ENCODE measurements at regions not wholly inside any gene's neighbourhood (a gene's known extent, or its start where the extent isn't known, plus 50 kb on each side); places are given as distances from the start of the nearest gene placed in this dataset.

- no peak for TF ChIP-seq CTCF (IDR thresholded peaks at IDR 0.05; ENCODE audit: extremely low read depth, insufficient read depth, missing control alignments)
- in situ Hi-C loops (cut with MboI; ENCODE audit: low pct_unique_long_range_greater_than_20kb, low sequenced_read_pairs, unreplicated experiment) = no loop called here
- DNase-seq (ENCODE audit: low spot score) = no peak
Observed at GRCh38 chrX:142005532-142005931, 101.8 kb downstream of the MAGEC1 start.

GRCh38 chrX:142002471-142002870, 98.8 kb downstream of the MAGEC1 start:
- DNase-seq (ENCODE audit: low spot score) = no peak
- TF ChIP-seq CTCF (IDR thresholded peaks at IDR 0.05; ENCODE audit: extremely low read depth, insufficient read depth, missing control alignments) = no peak
- in situ Hi-C loops (cut with MboI; ENCODE audit: low pct_unique_long_range_greater_than_20kb, low sequenced_read_pairs, unreplicated experiment) = no loop called here

- in situ Hi-C loops (cut with MboI; ENCODE audit: low pct_unique_long_range_greater_than_20kb, low sequenced_read_pairs, unreplicated experiment) = no loop called here
- no peak for DNase-seq (ENCODE audit: low spot score)
- TF ChIP-seq CTCF (IDR thresholded peaks at IDR 0.05; ENCODE audit: extremely low read depth, insufficient read depth, missing control alignments) = no peak
Observed at GRCh38 chrX:142001934-142002333, 98.2 kb downstream of the MAGEC1 start.

- no peak for DNase-seq (ENCODE audit: low spot score)
- in situ Hi-C loops (cut with MboI; ENCODE audit: low pct_unique_long_range_greater_than_20kb, low sequenced_read_pairs, unreplicated experiment) = no loop called here
Observed at GRCh38 chrX:141989815-141990214, 86.1 kb downstream of the MAGEC1 start.

GRCh38 chrX:141989134-141989533, 85.4 kb downstream of the MAGEC1 start:
- no peak for TF ChIP-seq CTCF (IDR thresholded peaks at IDR 0.05; ENCODE audit: extremely low read depth, insufficient read depth, missing control alignments)
- in situ Hi-C loops (cut with MboI; ENCODE audit: low pct_unique_long_range_greater_than_20kb, low sequenced_read_pairs, unreplicated experiment) = no loop called here
- DNase-seq (ENCODE audit: low spot score) = no peak

More at GRCh38 chrX:141989815-141990214, 86.1 kb downstream of the MAGEC1 start:
- TF ChIP-seq CTCF (IDR thresholded peaks at IDR 0.05; ENCODE audit: extremely low read depth, insufficient read depth, missing control alignments) = no peak

- in situ Hi-C loops (cut with MboI; ENCODE audit: low pct_unique_long_range_greater_than_20kb, low sequenced_read_pairs, unreplicated experiment) = no loop called here
- TF ChIP-seq CTCF (IDR thresholded peaks at IDR 0.05; ENCODE audit: extremely low read depth, insufficient read depth, missing control alignments) = no peak
- DNase-seq (ENCODE audit: low spot score) = no peak
Observed at GRCh38 chrX:141982296-141982695, 78.6 kb downstream of the MAGEC1 start.

- in situ Hi-C loops (cut with MboI; ENCODE audit: low pct_unique_long_range_greater_than_20kb, low sequenced_read_pairs, unreplicated experiment) = no loop called here
- no peak for DNase-seq (ENCODE audit: low spot score)
- no peak for TF ChIP-seq CTCF (IDR thresholded peaks at IDR 0.05; ENCODE audit: extremely low read depth, insufficient read depth, missing control alignments)
Observed at GRCh38 chrX:141975839-141976238, 72.1 kb downstream of the MAGEC1 start.

Data from GM13977 (cell line).